ENCODE measurements at regions not wholly inside any gene's neighbourhood (a gene's known extent, or its start where the extent isn't known, plus 50 kb on each side); places are given as distances from the start of the nearest gene placed in this dataset.

GRCh38 chr18:75544051-75544481 is 116.6 kb upstream of the SMIM21 start:
- Mint-ChIP-seq H3K4me3 (no peak overlapping the region), H3K9me3 (0 out of 3 replicates have a peak, but pooled peaks cover 2% of the 10 kb centered on the region), H3K36me3 (ENCODE audit: low read depth) (no peaks in the 10 kb centered on the region), H3K27ac (no peak overlapping the region), H3K27me3 (ENCODE audit: insufficient read depth, low read depth, poor library complexity) (no peaks in the 10 kb centered on the region), H3K4me1 (peaks cover 8% of the 10 kb centered on the region; the same call in 2 of the 3 replicates)
- H2AFZ ChIP-seq: no peak overlapping the region; the same call in 1 of the 2 replicates
- 0 out of 2 replicates have a peak, but pooled peaks cover 3% of the 10 kb centered on the region for H3K9me2 ChIP-seq (ENCODE audit: insufficient read depth)
- no peaks in the 10 kb centered on the region for H3K4me1 ChIP-seq (ENCODE audit: insufficient read depth)
- no peaks in the 10 kb centered on the region for H3F3A ChIP-seq (replicated peaks; ENCODE audit: low read depth)
- H3K27me3 ChIP-seq (ENCODE audit: insufficient read depth): no peaks in the 10 kb centered on the region
- H3K36me3 ChIP-seq (ENCODE audit: insufficient read depth): no peaks in the 10 kb centered on the region
- ATAC-seq (no peak), DNase-seq (ENCODE audit: low spot score) (no peak)
- no peaks in the 10 kb centered on the region for H4K20me1 ChIP-seq (replicated peaks; ENCODE audit: insufficient read depth)
- H3K27ac ChIP-seq (ENCODE audit: low read depth): no peak overlapping the region
- TF ChIP-seq STAT1 (IDR thresholded peaks at IDR 0.05; ENCODE audit: unreplicated experiment) (no peak), POLR2AphosphoS5 (IDR thresholded peaks at IDR 0.05; ENCODE audit: low read depth) (no peak), CTCF (conservative IDR thresholded peaks at IDR 0.05; ENCODE audit: low read depth in 2 of 2) (no peak), ZNF114 (CRISPR knock-in tag; IDR thresholded peaks at IDR 0.05) (no peak), REST (IDR thresholded peaks at IDR 0.05; ENCODE audit: unreplicated experiment) (no peak), EZH2 (IDR thresholded peaks at IDR 0.05; ENCODE audit: low read depth, unreplicated experiment) (no peak), JUNB (IDR thresholded peaks at IDR 0.05; ENCODE audit: unreplicated experiment) (no peak), ZNF331 (CRISPR knock-in tag; IDR thresholded peaks at IDR 0.05; ENCODE audit: low read depth) (no peak), ETS1 (IDR thresholded peaks at IDR 0.05) (no peak), NANOG (IDR thresholded peaks at IDR 0.05; ENCODE audit: borderline replicate concordance) (no peak), EZH2phosphoT487 (IDR thresholded peaks at IDR 0.05; ENCODE audit: unreplicated experiment) (no peak), ZNF462 (CRISPR knock-in tag; IDR thresholded peaks at IDR 0.05) (no peak), CREB1 (CRISPR knock-in tag; IDR thresholded peaks at IDR 0.05; ENCODE audit: low read depth) (no peak)
- H3K79me2 ChIP-seq (replicated peaks; ENCODE audit: insufficient read depth): no peaks in the 10 kb centered on the region
- no peak overlapping the region for H3K4me2 ChIP-seq
- H3K4me3 ChIP-seq: no peak overlapping the region

All from GM23338 (cell line).